ENCODE measurements at regions not wholly inside any gene's neighbourhood (a gene's known extent, or its start where the extent isn't known, plus 50 kb on each side); places are given as distances from the start of the nearest gene placed in this dataset.

- TF ChIP-seq EP300 (IDR thresholded peaks at IDR 0.05): no peak
- no peak for TF ChIP-seq CTCF (IDR thresholded peaks at IDR 0.05)
- no peak for TF ChIP-seq POLR2A (IDR thresholded peaks at IDR 0.05)
Measured at GRCh38 chr2:199108056-199108455, 349.7 kb downstream of the SATB2 start.

Data from suprapubic skin (tissue), 3 donors.